ENCODE measurements at regions not wholly inside any gene's neighbourhood (a gene's known extent, or its start where the extent isn't known, plus 50 kb on each side); places are given as distances from the start of the nearest gene placed in this dataset.
"Not testable (repeated sequence)": the region's sequence is repeated elsewhere in the genome, so short reads cannot be mapped to it uniquely, and the experiment has no call there.

- DNase-seq, result no peak
Observed at GRCh38 chr9:31950756-31951155, 433.7 kb upstream of the ACO1 start.

- no peak for DNase-seq
Observed at GRCh38 chr9:31958572-31958971, 425.9 kb upstream of the ACO1 start.

GRCh38 chr9:31969552-31969951, 414.9 kb upstream of the ACO1 start:
- DNase-seq, result no peak

GRCh38 chr9:31983895-31984294, 400.5 kb upstream of the ACO1 start:
- DNase-seq, result peak in 2 of 3 experiments; percentile 47 to 81

GRCh38 chr9:31996331-31996730, 388.1 kb upstream of the ACO1 start:
- no peak for DNase-seq

GRCh38 chr9:32004431-32005076, 379.9 kb upstream of the ACO1 start:
- DNase-seq, result no peak

GRCh38 chr9:32010322-32010721, 374.1 kb upstream of the ACO1 start:
- no peak for DNase-seq

- DNase-seq, result no peak
Observed at GRCh38 chr9:32011049-32011448, 373.4 kb upstream of the ACO1 start.

GRCh38 chr9:32015795-32016194, 368.6 kb upstream of the ACO1 start:
- no peak for DNase-seq

GRCh38 chr9:32045513-32045912, 338.9 kb upstream of the ACO1 start:
- DNase-seq, result peak in 1 of 3 experiments; percentile 1

GRCh38 chr9:32067261-32067660, 317.2 kb upstream of the ACO1 start:
- DNase-seq, result no peak

GRCh38 chr9:32069169-32069813, 315.2 kb upstream of the ACO1 start:
- DNase-seq, result peak in 1 of 3 experiments; percentile 1

- DNase-seq, result no peak
Observed at GRCh38 chr9:32069969-32070368, 314.5 kb upstream of the ACO1 start.

GRCh38 chr9:32072570-32072969, 311.9 kb upstream of the ACO1 start:
- DNase-seq, result no peak

- no peak for DNase-seq
Observed at GRCh38 chr9:32092031-32092430, 292.4 kb upstream of the ACO1 start.

- DNase-seq, result no peak
Observed at GRCh38 chr9:32117291-32117690, 267.2 kb upstream of the ACO1 start.

GRCh38 chr9:32128546-32128945, 255.9 kb upstream of the ACO1 start:
- DNase-seq, result no peak

- not testable (repeated sequence) for DNase-seq
Observed at GRCh38 chr9:32130709-32131108, 253.7 kb upstream of the ACO1 start.

GRCh38 chr9:32136700-32137339, 247.6 kb upstream of the ACO1 start:
- DNase-seq, result no peak

GRCh38 chr9:32142074-32142473, 242.4 kb upstream of the ACO1 start:
- no peak for DNase-seq

GRCh38 chr9:32148553-32148952, 235.9 kb upstream of the ACO1 start:
- DNase-seq, result not testable (repeated sequence)

- DNase-seq, result no peak
Observed at GRCh38 chr9:32161209-32161608, 223.2 kb upstream of the ACO1 start.

- DNase-seq, result no peak
Observed at GRCh38 chr9:32161720-32162119, 222.7 kb upstream of the ACO1 start.

GRCh38 chr9:32166316-32166715, 218.1 kb upstream of the ACO1 start:
- DNase-seq, result not testable (repeated sequence)
